ENCODE measurements at regions not wholly inside any gene's neighbourhood (a gene's known extent, or its start where the extent isn't known, plus 50 kb on each side); places are given as distances from the start of the nearest gene placed in this dataset.

GRCh38 chr13:109547942-109548341 is 238.4 kb downstream of the IRS2 start:
- TF ChIP-seq, protein P1, sequence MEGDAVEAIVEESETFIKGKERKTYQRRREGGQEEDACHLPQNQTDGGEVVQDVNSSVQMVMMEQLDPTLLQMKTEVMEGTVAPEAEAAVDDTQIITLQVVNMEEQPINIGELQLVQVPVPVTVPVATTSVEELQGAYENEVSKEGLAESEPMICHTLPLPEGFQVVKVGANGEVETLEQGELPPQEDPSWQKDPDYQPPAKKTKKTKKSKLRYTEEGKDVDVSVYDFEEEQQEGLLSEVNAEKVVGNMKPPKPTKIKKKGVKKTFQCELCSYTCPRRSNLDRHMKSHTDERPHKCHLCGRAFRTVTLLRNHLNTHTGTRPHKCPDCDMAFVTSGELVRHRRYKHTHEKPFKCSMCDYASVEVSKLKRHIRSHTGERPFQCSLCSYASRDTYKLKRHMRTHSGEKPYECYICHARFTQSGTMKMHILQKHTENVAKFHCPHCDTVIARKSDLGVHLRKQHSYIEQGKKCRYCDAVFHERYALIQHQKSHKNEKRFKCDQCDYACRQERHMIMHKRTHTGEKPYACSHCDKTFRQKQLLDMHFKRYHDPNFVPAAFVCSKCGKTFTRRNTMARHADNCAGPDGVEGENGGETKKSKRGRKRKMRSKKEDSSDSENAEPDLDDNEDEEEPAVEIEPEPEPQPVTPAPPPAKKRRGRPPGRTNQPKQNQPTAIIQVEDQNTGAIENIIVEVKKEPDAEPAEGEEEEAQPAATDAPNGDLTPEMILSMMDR (IDR thresholded peaks at IDR 0.05 in 8 of 11, conservative IDR thresholded peaks at IDR 0.05 in 3 of 11), result no peak
- TF ChIP-seq POLR2AphosphoS5 (IDR thresholded peaks at IDR 0.05), result no peak
- TF ChIP-seq POLR2A (IDR thresholded peaks at IDR 0.05), result no peak

All from spleen (tissue), 7 donors.